HG03175 (cell line): ENCODE measurements at regions not wholly inside any gene's neighbourhood (a gene's known extent, or its start where the extent isn't known, plus 50 kb on each side); places are given as distances from the start of the nearest gene placed in this dataset.

Experiments
- ATAC-seq: cut with Tn5 transposase; IDR thresholded peaks from one replicate; pipeline ENCODE4 v1.9.1; 2021; ENCODE audit warnings: mild to moderate bottlenecking, moderate library complexity; ENCODE audit not compliant: unreplicated experiment

DNA sequence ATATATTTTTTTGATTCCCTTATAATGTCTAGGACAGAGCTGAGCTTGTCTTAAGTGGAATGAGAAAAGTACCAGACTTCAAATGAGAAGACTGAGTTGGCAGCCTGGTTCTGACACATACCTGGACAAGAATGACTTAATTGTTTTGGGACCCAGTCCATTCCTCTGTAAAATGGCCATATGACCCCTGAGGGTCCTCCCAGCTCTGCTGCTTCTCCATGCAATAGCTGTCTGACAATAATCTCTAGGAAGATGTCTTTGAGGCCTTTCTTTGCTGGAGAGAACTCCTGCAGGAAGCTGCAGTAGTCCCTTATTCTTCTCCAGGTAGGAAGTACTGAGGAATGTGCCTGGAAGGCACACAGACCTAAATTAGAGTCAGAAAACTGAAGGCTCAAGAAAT is 55.9 kb upstream of the SLIT3 start:
- ATAC-seq, result no peak

DNA sequence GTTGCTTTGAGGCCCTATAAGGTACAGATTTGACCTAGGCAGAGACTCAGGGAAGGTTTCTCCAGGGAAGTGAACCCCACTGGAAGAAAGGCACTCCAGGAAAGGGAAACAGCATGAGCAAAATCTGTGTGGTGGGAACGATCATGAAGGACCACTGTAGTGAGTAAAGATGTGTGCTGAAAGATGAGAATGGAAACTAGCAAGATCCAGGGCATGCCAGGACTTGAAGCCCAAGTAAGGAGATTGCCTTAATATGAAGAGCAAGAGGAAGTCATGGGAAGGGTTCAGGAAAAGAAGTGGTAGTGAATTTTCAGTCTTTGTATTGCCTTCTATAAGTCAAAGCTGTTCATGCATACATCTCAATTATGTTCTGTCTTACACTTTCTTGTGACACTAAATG is 55.2 kb upstream of the SLIT3 start:
- ATAC-seq, result no peak

DNA sequence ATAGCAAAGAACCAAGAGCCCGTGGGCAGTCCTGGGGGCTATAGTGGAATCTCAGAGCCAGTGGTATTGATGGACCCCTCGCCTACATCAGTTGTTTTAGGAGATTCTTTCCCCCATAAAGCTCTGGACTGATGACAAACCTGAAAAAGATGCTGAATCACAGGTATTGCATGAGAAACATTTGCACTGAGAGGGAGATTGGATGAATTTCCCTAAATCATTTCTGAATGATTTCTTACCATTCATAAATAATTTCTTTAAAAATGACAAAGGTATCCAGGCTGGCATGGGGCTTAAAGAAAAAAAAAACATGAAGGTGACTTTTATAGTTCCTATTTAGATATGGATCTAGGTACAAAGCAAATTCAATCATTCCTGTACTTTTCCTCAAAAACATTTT is 54.0 kb upstream of the SLIT3 start:
- no peak for ATAC-seq

DNA sequence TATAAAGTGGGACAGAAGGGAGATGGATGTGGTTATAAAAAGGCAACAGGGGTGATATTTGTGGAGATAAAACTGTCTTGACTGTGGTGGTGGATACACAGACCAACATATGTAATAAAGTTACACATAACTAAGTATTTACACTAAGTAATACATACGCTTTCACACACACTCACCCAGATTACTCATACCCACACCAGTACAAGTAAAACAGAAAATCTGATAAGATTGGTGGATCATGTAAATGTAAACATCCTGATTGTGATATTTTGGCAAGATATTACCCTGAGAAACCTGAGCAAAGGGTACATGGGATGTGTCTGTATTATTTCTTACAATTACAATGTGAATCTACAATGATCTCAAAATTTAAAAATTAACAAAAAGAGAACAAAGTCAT is 53.3 kb upstream of the SLIT3 start:
- no peak for ATAC-seq

DNA sequence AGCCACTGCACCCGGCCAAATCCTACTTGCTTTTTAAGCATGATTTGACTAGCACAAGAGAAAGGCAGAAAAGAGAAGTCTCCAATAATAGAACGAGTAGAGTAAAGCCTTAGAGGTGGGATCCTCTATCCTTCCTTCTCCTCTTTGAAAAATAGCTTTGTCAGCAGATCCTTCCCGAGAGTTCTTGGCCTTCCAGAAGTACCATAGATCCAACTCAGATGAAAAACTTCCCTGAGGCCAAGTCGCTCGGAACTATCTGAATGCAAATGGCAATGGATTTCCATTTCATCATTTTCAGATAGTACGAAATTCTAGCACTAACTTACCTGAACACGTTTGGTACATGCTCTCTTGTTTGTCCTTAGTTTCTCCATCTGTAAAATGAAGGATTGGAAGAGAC is 52.0 kb upstream of the SLIT3 start:
- ATAC-seq, result no peak

DNA sequence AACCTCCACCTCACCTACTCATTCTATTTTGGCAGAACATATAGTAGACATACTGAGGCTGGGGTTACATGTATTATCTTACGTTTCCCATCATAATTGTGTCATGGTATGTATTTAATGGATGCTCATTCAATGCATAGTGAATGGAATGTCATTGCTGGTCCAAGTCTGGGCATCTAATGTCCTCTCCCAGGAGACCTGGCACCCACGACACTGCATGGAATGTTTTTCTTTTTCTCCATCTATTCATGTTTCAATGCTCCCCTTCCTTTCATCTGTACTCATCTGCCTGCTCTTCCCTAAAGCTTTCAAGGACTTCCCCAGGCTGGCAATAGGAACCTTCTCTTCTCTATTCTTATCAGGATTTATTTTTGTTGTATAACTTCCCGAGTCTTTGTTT is 50.8 kb upstream of the SLIT3 start:
- no peak for ATAC-seq

DNA sequence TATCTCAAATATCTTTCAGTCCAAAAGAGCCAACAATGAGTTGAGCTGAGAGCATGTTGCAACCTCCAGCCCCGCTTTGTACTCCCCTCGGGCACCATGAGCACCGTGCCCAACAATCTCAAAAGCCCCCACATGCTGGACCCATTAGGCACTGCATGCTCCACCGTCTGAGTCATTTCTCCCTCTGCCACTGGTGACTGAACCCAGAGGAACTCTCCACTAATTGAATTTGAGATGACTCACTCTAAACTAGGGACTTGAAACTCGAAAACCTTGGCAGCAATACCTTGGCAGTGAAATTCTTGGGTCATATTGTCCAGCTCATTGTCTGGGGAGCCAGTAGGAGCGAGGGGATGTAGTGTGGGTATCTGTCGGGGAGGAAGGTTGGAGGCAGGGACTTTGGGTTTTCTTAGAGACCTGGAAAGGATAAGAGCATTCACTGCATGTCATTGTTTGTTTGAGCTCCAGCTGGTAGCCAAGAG is 49.9 kb upstream of the SLIT3 start:
- ATAC-seq, result peak; percentile 52
